ENCODE measurements at regions not wholly inside any gene's neighbourhood (a gene's known extent, or its start where the extent isn't known, plus 50 kb on each side); places are given as distances from the start of the nearest gene placed in this dataset.

DNA sequence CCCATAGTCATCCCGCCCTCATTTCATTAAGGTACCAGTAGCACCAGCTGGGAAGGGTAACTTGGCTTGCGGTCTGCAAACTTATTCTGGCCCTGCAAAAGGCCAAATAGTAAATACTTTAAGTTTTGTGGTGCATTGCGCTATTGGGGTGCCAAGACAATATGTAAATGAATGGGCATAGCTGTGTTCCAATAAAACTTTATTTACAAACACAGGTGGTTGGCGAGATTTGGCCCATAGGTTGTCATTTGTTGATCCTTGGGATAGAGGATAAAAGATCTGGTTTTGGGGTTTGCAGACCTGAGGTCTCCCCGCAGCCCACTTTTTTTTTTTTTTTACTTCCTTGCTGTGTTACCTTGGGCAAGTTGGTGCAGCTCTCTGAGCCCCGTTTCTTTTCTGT lies 127.4 kb downstream of the MIAT start:
- DNase-seq (ENCODE audit: low spot score), result no peak
- ChIA-PET CTCF (no interaction called here), POLR2A (ENCODE audit: low non-redundant PET) (no interaction called here)
- no peak for TF ChIP-seq CTCF (conservative IDR thresholded peaks at IDR 0.05; ENCODE audit: low read depth)
- H3K27ac ChIP-seq, result no peak overlapping the region

DNA sequence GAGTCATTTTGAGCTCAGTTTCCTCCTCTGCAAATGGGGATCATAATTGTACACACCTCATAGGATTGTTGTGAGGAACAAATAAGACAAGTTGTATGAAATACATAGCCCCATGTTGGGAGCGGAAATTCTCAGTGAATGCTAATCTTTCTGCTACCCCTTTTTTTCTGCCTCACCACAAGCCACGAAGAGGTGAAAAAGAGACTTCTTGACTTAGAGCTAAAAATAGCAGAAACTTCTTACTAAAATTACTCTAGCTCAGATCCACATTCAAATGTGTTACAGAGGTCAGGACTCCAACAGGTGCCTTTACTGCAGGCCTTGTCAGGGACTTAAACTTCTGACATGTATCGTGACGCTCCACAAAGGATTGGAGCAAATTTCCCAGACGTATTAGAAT lies 128.5 kb downstream of the MIAT start:
- CTCF ChIA-PET, result interaction anchor here (0.6 kb wide), 1 partner anchor 75 kb away, joined by 3 read pairs; no protein-coding TSS in a partner anchor
- DNase-seq (ENCODE audit: low spot score), result no peak
- POLR2A ChIA-PET (ENCODE audit: low non-redundant PET), result no interaction called here
- TF ChIP-seq CTCF (conservative IDR thresholded peaks at IDR 0.05; ENCODE audit: low read depth), result no peak
- H3K27ac ChIP-seq, result no peak overlapping the region

DNA sequence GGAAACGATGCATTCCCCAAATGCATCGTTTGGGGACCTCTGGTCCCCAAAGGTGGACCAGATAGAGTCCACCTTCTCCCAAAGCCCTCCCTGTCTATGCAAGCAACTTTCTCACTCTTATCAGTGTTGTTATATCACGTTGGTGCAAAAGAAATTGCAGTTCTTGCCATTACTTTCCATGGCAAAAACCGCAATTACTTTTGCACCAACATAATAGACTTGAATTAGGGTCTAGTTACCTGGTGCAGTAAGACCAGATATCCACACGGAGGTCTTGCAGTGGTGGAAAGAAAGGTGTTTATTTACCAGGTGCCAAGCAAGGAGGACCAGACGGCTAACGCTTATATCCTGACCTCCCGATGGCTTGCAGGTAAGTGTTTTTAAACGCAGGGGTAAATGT lies 129.0 kb downstream of the MIAT start:
- ChIA-PET POLR2A (ENCODE audit: low non-redundant PET) (no interaction called here), CTCF (no interaction called here)
- no peak for DNase-seq (ENCODE audit: low spot score)
- no peak overlapping the region for H3K27ac ChIP-seq
- no peak for TF ChIP-seq CTCF (conservative IDR thresholded peaks at IDR 0.05; ENCODE audit: low read depth)

DNA sequence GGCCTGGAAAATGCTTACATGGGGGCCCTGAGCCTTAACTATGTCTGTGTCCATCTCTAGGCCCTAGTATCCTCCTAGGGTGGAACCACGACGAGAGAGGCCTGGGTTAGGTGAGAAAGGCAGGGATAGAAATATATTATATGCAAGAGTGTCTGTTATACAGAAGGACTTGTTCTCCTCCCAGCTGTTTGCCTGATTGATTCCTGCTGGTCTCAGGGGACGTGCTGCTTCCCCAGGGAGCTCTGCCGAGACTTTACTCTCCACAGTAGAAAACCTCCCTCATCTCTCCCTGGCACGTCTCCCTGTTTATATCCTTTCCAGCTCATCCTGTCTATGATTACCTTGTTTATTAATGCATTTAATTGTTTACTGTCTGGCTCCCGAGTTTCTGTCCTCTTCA lies 132.6 kb downstream of the MIAT start:
- H3K27ac ChIP-seq, result no peak overlapping the region
- TF ChIP-seq CTCF (conservative IDR thresholded peaks at IDR 0.05; ENCODE audit: low read depth), result no peak
- POLR2A ChIA-PET (ENCODE audit: low non-redundant PET), result no interaction called here
- CTCF ChIA-PET, result no interaction called here
- no peak for DNase-seq (ENCODE audit: low spot score)

DNA sequence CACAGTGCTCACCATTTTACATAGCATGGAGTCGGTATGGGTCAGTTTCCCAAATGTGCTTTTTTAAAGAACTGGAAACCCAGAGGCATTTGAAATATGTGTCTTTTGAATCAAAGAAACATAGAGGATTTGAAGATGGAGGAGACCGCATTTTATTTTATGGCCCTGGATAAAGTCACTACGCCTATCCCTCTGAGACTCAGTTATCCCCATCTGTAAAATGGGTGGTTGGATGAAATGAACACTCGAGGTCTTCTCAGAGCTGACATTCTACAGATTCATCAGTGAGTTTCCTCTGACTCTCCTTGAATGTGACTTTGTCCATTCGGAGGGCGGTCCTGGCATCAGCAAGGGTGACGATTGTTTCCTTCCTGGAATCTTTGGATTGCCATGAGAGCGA lies 135.1 kb downstream of the MIAT start:
- DNase-seq (ENCODE audit: low spot score), result no peak
- CTCF ChIA-PET, result no interaction called here

GRCh38 chr22:26796785-26797184 lies 139.4 kb downstream of the MIAT start:
- TF ChIP-seq CTCF (conservative IDR thresholded peaks at IDR 0.05; ENCODE audit: low read depth), result no peak
- ChIA-PET CTCF (no interaction called here), POLR2A (ENCODE audit: low non-redundant PET) (no interaction called here)
- no peak overlapping the region for H3K27ac ChIP-seq
- no peak for DNase-seq (ENCODE audit: low spot score)

More for the DNA sequence above, 135.1 kb downstream of the MIAT start:
- POLR2A ChIA-PET (ENCODE audit: low non-redundant PET), result no interaction called here
- TF ChIP-seq CTCF (conservative IDR thresholded peaks at IDR 0.05; ENCODE audit: low read depth), result no peak
- no peak overlapping the region for H3K27ac ChIP-seq

DNA sequence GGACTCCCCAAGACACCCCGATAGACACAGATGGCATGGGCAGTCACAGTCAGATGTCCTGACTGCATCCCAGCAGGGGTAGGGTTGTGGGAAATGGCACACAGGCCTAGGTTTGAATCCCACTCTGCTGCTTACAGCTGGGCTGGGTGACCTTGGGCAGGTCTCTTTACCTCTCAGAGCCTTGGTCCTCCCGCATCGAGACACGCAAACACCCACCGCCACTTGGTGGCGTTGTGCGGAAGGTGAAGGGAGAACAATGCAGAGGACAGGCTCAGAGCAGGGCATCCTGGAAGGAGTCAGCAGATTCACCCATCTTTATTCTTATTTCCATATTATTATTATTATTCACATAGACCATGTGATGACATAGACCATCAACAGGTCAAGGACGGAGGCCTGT lies 140.5 kb downstream of the MIAT start:
- no peak for TF ChIP-seq CTCF (conservative IDR thresholded peaks at IDR 0.05; ENCODE audit: low read depth)
- ChIA-PET CTCF (no interaction called here), POLR2A (ENCODE audit: low non-redundant PET) (no interaction called here)
- DNase-seq (ENCODE audit: low spot score), result no peak
- no peak overlapping the region for H3K27ac ChIP-seq
